ENCODE measurements at regions not wholly inside any gene's neighbourhood (a gene's known extent, or its start where the extent isn't known, plus 50 kb on each side); places are given as distances from the start of the nearest gene placed in this dataset.
A peak's percentile ranks its signal among the peaks of the same experiment; 100 is the strongest.

- Histone ChIP-seq H4K20me1 (ENCODE audit: insufficient read depth, low read length) (no peaks in the 10 kb centered on the region), H3K9ac (ENCODE audit: low read length) (peak overlapping the region; percentile 47), H3K4me1 (ENCODE audit: low read length) (peaks cover 17% of the 10 kb centered on the region), H3K9me2 (replicated peaks; ENCODE audit: insufficient read depth, low read length) (no peaks in the 10 kb centered on the region), H3F3A (ENCODE audit: insufficient read depth, low read length) (peaks cover 17% of the 10 kb centered on the region), H3K4me3 (ENCODE audit: low read length) (peak overlapping the region; percentile 14), H3K4me2 (ENCODE audit: low read depth, low read length) (peak overlapping the region; percentile 82), H3K27me3 (replicated peaks; ENCODE audit: insufficient read depth, low read length) (no peaks in the 10 kb centered on the region), H3K79me2 (ENCODE audit: low read length) (no peaks in the 10 kb centered on the region), H3K9me3 (replicated peaks; ENCODE audit: insufficient read depth, low read length) (no peaks in the 10 kb centered on the region), H2AFZ (ENCODE audit: low read length) (peak overlapping the region; percentile 32), H3K36me3 (replicated peaks; ENCODE audit: insufficient read depth, low read length) (no peaks in the 10 kb centered on the region), H3K27ac (ENCODE audit: low read length) (peak overlapping the region; percentile 84)
- DNase-seq = peak; percentile 81
- no peak for TF ChIP-seq CTCF (IDR thresholded peaks at IDR 0.05; ENCODE audit: low read length)
- TF ChIP-seq EZH2phosphoT487 (IDR thresholded peaks at IDR 0.05; ENCODE audit: low read length) = no peak
- TF ChIP-seq EZH2 (optimal IDR thresholded peaks at IDR 0.05; ENCODE audit: low read depth, low read length) = no peak
Observed at GRCh38 chr18:51762373-51762772, 564.9 kb upstream of the MEX3C start.

GRCh38 chr18:51765606-51766360, 568.3 kb upstream of the MEX3C start:
- no peaks in the 10 kb centered on the region for H3K36me3 ChIP-seq (replicated peaks; ENCODE audit: insufficient read depth, low read length)
- H3K27ac ChIP-seq (ENCODE audit: low read length) = no peak overlapping the region
- H4K20me1 ChIP-seq (ENCODE audit: insufficient read depth, low read length) = no peaks in the 10 kb centered on the region
- peaks cover 17% of the 10 kb centered on the region for H3F3A ChIP-seq (ENCODE audit: insufficient read depth, low read length)
- peaks cover 17% of the 10 kb centered on the region for H3K4me1 ChIP-seq (ENCODE audit: low read length)
- no peaks in the 10 kb centered on the region for H3K9me3 ChIP-seq (replicated peaks; ENCODE audit: insufficient read depth, low read length)
- H3K27me3 ChIP-seq (replicated peaks; ENCODE audit: insufficient read depth, low read length) = no peaks in the 10 kb centered on the region
- no peak overlapping the region for H2AFZ ChIP-seq (ENCODE audit: low read length)
- TF ChIP-seq EZH2phosphoT487 (IDR thresholded peaks at IDR 0.05; ENCODE audit: low read length) (no peak), EZH2 (optimal IDR thresholded peaks at IDR 0.05; ENCODE audit: low read depth, low read length) (no peak), CTCF (IDR thresholded peaks at IDR 0.05; ENCODE audit: low read length) (no peak)
- H3K4me2 ChIP-seq (ENCODE audit: low read depth, low read length) = no peak overlapping the region
- no peak overlapping the region for H3K4me3 ChIP-seq (ENCODE audit: low read length)
- no peak for DNase-seq
- H3K9me2 ChIP-seq (replicated peaks; ENCODE audit: insufficient read depth, low read length) = no peaks in the 10 kb centered on the region
- H3K9ac ChIP-seq (ENCODE audit: low read length) = no peak overlapping the region
- H3K79me2 ChIP-seq (ENCODE audit: low read length) = no peaks in the 10 kb centered on the region

- no peaks in the 10 kb centered on the region for H4K20me1 ChIP-seq (ENCODE audit: insufficient read depth, low read length)
- no peak for DNase-seq
- H3K27ac ChIP-seq (ENCODE audit: low read length) = no peak overlapping the region
- peaks cover 11% of the 10 kb centered on the region for H3F3A ChIP-seq (ENCODE audit: insufficient read depth, low read length)
- H3K27me3 ChIP-seq (replicated peaks; ENCODE audit: insufficient read depth, low read length) = no peaks in the 10 kb centered on the region
- no peak overlapping the region for H2AFZ ChIP-seq (ENCODE audit: low read length)
- H3K79me2 ChIP-seq (ENCODE audit: low read length) = no peaks in the 10 kb centered on the region
- H3K36me3 ChIP-seq (replicated peaks; ENCODE audit: insufficient read depth, low read length) = no peaks in the 10 kb centered on the region
- no peak overlapping the region for H3K9ac ChIP-seq (ENCODE audit: low read length)
- H3K4me3 ChIP-seq (ENCODE audit: low read length) = no peak overlapping the region
- peaks cover 12% of the 10 kb centered on the region for H3K4me1 ChIP-seq (ENCODE audit: low read length)
- TF ChIP-seq EZH2 (optimal IDR thresholded peaks at IDR 0.05; ENCODE audit: low read depth, low read length) (no peak), CTCF (IDR thresholded peaks at IDR 0.05; ENCODE audit: low read length) (no peak), EZH2phosphoT487 (IDR thresholded peaks at IDR 0.05; ENCODE audit: low read length) (no peak)
- no peak overlapping the region for H3K4me2 ChIP-seq (ENCODE audit: low read depth, low read length)
- no peaks in the 10 kb centered on the region for H3K9me3 ChIP-seq (replicated peaks; ENCODE audit: insufficient read depth, low read length)
- H3K9me2 ChIP-seq (replicated peaks; ENCODE audit: insufficient read depth, low read length) = no peaks in the 10 kb centered on the region
Observed at GRCh38 chr18:51767293-51767692, 569.8 kb upstream of the MEX3C start.
